SK-N-SH (cell line): ENCODE measurements at regions not wholly inside any gene's neighbourhood (a gene's known extent, or its start where the extent isn't known, plus 50 kb on each side); places are given as distances from the start of the nearest gene placed in this dataset.

ENCODE experiments used
- CTCF ChIP-seq: fragments of 200-600 bp; sonication (generic); IDR thresholded peaks from 2 replicates; pipeline ENCODE4 v1.6.1; 2017; ENCODE audit warnings: antibody characterized with exemption, mild to moderate bottlenecking, moderate library complexity
- MEF2A ChIP-seq: IDR thresholded peaks from 2 replicates; pipeline ENCODE4 v1.4.0; 2012; ENCODE audit warnings: low read depth, borderline replicate concordance
- RAD21 ChIP-seq: IDR thresholded peaks from 2 replicates; pipeline ENCODE4 v1.6.1; 2012; ENCODE audit warnings: mild to moderate bottlenecking, low read length

GRCh38 chr18:64994370-64994769, 756.4 kb upstream of the CDH7 start:
- TF ChIP-seq MEF2A, result no peak
- no peak for TF ChIP-seq RAD21
- TF ChIP-seq CTCF, result no peak
